GM20000 (cell line): ENCODE measurements at regions not wholly inside any gene's neighbourhood (a gene's known extent, or its start where the extent isn't known, plus 50 kb on each side); places are given as distances from the start of the nearest gene placed in this dataset.

ENCODE experiments used
- DNase-seq: peaks from one replicate; pipeline ENCODE4 v3.0.0; 2012; ENCODE audit warnings: low spot score
- TF ChIP-seq, protein P1 (sequence below): IDR thresholded peaks from 2 replicates; pipeline ENCODE4 v1.5.1; 2012; ENCODE audit warnings: mild to moderate bottlenecking, control low read depth; ENCODE audit errors: extremely low read depth, missing control alignments

DNA sequence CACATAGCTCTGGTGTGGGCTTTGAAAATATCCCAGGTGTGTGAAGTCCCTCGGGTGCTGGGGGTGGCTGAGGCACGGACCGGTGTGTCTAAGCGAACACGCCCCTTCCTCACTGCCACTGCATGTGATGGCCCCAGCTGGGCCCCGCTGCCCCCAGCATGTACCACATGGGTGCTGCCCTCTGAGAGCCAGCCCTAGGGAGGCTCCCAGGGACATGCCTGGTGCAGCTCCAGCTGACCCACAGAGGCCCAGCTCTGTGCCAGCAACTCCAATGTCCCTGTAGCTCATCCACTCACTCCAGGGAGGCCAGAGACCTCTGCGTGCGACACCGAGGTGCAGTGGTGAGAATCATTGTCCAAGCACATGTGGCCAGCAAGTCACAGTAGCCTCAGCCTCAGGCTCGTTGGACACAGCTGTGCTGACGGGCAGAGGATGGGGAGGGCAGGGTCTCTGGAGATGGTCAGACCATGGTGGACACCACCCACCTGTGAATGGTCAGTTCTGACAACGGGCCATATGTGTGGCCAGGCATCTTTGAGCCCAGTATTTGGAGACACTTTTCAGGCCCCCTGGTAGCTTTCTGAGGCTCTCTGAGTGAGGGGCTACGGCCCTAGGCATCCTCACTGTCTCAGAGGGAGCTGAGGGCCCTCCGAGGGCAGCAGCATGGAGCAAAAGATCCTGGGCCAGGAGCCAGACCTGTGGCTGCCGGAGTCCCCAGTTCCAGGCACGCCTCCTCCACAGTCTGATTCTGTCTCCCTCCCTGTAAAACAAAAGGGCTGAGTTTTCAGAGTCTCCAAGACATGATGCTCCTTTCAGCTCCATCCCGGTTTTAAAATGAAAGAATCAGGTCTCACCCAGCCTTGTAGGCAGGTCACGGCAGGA, 220.7 kb downstream of the NDUFA10 start:
- no peak for DNase-seq
- TF ChIP-seq, protein P1, sequence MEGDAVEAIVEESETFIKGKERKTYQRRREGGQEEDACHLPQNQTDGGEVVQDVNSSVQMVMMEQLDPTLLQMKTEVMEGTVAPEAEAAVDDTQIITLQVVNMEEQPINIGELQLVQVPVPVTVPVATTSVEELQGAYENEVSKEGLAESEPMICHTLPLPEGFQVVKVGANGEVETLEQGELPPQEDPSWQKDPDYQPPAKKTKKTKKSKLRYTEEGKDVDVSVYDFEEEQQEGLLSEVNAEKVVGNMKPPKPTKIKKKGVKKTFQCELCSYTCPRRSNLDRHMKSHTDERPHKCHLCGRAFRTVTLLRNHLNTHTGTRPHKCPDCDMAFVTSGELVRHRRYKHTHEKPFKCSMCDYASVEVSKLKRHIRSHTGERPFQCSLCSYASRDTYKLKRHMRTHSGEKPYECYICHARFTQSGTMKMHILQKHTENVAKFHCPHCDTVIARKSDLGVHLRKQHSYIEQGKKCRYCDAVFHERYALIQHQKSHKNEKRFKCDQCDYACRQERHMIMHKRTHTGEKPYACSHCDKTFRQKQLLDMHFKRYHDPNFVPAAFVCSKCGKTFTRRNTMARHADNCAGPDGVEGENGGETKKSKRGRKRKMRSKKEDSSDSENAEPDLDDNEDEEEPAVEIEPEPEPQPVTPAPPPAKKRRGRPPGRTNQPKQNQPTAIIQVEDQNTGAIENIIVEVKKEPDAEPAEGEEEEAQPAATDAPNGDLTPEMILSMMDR = no peak

DNA sequence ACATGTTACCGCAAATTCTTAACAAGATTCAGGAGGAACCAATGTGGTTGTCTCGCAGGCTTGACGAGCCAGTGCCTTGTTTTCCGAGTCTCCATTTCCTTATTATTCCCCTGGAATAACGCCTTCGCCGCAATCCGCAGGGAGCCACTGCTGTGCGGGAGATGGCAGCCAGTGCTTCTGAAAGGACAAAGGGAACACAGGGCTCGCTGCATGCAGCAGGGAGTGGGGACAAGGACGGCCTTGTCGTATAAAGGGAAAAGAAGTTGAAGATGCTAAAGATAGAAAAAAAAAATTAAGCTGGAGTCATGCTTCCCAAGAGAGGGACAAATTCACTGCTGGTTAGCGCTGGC, 221.4 kb downstream of the NDUFA10 start:
- no peak for DNase-seq
- TF ChIP-seq, protein P1 = no peak

DNA sequence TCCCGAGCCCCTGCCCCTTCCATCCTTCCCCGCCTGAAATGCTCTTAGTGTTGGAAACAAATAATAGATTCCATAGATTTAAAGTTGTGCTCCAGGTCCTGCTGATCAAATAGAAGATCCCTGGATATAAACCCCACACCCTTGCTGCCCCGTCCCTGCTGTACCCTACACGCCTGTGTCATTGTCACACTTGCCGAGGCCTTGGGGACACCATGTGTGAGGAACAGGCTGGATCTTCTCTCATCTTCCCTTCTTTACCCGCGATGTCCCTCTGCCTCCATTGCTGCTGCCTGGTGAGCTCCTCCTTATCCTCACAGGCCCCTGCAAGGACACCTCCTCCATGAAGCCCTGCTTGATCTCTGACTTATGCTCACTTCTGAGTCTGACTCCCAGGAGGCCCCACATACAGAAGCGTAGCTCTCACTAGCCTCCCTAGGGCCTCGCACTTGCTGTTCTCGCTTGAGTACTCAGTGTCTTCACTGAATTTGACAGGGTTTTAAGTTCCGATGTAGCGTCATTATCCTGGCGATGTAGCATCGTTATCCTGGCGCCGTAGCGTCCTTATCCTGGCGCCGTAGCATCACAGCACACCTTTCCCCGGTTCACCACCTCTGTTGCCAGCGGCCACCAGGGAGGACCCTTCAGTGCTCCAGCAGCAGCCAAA, 221.9 kb downstream of the NDUFA10 start:
- TF ChIP-seq, protein P1 = no peak
- no peak for DNase-seq

DNA sequence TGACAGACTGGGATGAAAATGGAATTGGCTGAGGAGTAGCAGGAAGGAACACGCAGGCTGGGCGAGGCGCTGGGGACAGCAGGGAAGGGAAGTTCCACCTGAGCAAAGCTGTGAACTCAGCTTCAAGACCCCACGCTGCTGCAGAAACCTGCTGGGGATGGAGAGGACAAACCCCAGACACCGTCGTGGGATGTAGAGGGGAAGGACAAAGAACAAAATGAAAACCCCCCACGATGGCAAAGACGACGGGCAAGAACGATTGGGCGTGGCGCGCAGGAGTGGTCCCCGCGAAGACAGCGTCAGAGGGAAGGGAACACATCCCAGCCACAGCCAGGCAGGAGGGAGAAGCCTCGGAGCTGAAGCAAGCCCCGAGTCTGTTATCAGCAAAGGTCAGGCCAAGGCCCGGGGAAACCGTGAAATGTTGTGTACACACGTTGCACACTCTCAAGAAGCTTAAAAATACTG, 222.9 kb downstream of the NDUFA10 start:
- TF ChIP-seq, protein P1 = no peak
- DNase-seq = no peak

DNA sequence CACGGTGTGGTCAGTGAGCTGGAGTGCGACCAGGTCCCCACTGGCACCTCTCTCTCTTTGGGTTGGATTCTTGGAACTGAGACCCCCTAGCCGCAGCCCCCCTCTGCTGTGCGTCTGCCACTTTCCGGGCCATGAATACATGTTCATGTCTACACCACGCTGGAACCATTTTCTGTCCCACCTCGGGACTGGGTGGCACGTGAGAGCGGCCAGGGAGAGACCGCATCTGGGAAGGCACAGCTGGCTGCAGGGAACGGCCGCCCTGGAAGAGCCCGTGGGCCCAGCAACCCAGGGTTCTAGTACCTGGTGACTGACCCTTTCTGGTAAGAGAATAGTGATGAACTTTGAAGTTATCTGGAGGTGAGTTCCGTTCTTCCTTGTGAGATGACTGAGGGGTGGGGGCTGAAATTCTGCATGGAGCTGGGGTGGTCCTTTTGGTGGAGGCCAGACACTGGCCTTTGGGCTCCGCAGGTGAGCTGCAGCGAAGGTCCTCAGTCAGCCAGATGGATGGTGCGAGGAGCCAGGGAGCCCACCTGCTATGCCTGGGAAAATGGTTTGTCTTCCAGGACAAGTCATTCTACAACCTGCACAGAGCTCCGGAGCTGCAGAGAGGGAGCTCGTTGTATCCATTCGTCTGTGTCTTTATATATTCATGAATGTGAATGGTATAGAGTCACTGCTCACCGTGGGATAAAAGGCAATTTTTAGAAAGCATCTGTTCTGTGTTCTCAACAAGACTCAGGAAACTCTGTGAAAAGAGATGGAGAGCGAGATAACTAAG, 223.5 kb downstream of the NDUFA10 start:
- DNase-seq = no peak
- TF ChIP-seq, protein P1 = no peak

DNA sequence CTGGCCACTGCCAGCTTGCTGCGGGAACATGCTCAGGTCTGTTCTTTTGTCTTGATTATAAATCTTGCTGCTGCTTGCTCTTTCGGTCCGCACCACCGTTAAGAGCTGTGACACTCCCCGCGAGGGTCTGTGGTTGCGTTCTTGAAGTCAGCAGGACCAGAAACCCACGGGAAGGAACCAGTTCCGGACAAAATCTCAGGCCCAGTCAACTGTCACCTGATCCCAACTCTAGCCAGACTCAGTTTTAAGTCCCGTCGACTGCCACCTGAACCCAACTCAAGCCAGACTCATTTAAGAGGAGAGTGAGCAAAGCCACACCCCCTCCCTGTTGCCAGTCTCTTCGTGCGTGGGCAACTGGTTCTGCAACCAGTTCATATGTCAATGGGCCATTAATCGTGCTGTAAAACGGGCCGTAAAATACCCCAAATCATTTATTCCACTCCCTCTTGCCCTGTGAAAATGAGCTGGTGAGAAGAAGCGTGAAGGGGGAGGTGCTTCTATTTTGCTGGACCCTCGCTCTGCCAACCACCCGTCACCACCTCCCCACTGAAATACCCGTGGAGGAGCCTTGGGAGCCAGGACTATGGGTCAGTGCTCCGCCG, 224.3 kb downstream of the NDUFA10 start:
- TF ChIP-seq, protein P1 = no peak
- DNase-seq = no peak
